HUES64 (cell line): ENCODE measurements at regions not wholly inside any gene's neighbourhood (a gene's known extent, or its start where the extent isn't known, plus 50 kb on each side); places are given as distances from the start of the nearest gene placed in this dataset.
A peak's percentile ranks its signal among the peaks of the same experiment; 100 is the strongest.

Experiments
- H3K27ac ChIP-seq: 2 replicates; pipeline ENCODE4 v1.7.0; 2013; ENCODE audit warnings: low read depth, low read length, inconsistent platforms
- H3K27me3 ChIP-seq: 2 replicates; pipeline ENCODE4 v1.6.1; 2013; ENCODE audit warnings: mild to moderate bottlenecking, low read length; ENCODE audit not compliant: insufficient read depth
- H3K36me3 ChIP-seq: 2 replicates; pipeline ENCODE4 v1.6.1; 2013; ENCODE audit warnings: mild to moderate bottlenecking, low read length; ENCODE audit not compliant: insufficient read depth
- H3K4me1 ChIP-seq: 2 replicates; pipeline ENCODE4 v1.6.1; 2013; ENCODE audit warnings: mild to moderate bottlenecking, low read length, moderate library complexity; ENCODE audit not compliant: insufficient read depth
- H3K4me3 ChIP-seq: 2 replicates; pipeline ENCODE4 v1.5.1; 2013; ENCODE audit warnings: mild to moderate bottlenecking, low read length, moderate library complexity
- H3K9ac ChIP-seq: 2 replicates; pipeline ENCODE4 v1.6.1; 2013; ENCODE audit warnings: mild to moderate bottlenecking, low read depth, low read length
- H3K9me3 ChIP-seq: 2 replicates; pipeline ENCODE4 v1.6.1; 2013; ENCODE audit warnings: low read depth, low read length; ENCODE audit not compliant: insufficient read depth
- WGBS: fragments of 150-250, 120-280 bp; methylation state at CpG from one replicate; pipeline ENCODE4 v1.1.7; 2013; ENCODE audit warnings: missing lambda C conversion rate; 5-methylcytosine and 5-hydroxymethylcytosine counted together

DNA sequence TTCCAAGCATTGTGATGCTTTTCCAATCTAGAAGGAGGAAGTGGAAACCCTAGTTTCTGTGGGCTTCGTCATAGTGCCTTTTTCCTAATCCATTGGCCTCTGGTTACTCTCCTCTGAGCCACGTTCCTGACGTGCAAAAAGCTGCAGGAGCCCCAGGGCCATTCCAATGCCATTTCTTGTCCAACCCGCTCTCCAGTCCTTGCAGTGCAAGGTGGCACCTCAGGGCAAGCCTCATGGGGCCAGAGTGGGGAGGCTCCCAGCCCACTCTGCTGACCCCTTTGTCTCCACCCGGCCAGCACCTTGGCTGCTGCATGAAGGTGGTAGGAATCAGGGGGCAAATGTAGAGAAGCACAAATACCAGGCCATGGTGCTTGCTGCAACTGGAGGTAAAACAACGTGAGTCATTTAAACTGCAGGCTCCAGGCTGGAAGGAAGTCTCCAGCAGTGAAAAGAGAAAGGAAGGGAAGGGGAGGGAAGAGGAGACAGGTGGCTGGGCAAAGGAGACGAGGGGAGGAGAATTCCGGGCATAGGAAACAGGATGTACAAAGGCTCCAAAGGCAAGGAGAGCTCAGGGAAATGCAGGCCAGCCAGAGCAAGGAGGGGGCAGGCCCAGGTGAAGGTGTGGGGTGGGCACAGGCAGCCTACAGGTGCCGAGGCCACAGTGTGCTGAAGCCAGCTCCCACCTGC, 168.2 kb upstream of the TNRC6C start:
- Histone ChIP-seq H3K4me3 (peak overlapping the region; percentile 4; the same call in 1 of the 2 replicates), H3K9me3 (no peaks in the 10 kb centered on the region), H3K27ac (peak overlapping the region; percentile 48), H3K4me1 (peaks cover 43% of the 10 kb centered on the region), H3K36me3 (no peaks in the 10 kb centered on the region), H3K27me3 (peaks cover 53% of the 10 kb centered on the region), H3K9ac (peak overlapping the region; percentile 43)
- WGBS: 24% methylated on average over 9 of the region's 9 CpGs

DNA sequence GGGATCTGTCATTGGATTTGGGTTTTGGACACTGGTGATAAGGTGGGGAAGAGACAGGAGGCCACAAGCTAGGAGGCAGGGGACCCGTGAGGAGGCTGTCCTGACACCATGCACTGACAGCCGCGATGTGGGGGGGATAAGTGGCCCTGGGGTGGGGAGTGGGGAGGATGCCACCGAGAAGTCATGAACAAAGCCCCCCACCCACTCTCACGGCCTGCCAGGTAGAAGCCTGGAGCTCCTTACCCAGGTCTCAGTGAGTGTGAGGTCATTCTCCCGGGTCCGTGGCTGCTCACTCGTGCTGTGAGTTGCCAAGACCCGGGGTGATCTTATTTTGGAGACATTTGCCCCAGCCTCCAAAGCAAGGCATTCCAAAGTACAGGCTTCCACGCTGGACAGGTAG, 165.9 kb upstream of the TNRC6C start:
- H3K4me3 ChIP-seq: no peak overlapping the region
- H3K4me1 ChIP-seq: peaks cover 23% of the 10 kb centered on the region
- no peaks in the 10 kb centered on the region for H3K9me3 ChIP-seq
- no peak overlapping the region for H3K27ac ChIP-seq
- WGBS: 90% methylated on average over 10 of the region's 10 CpGs
- H3K9ac ChIP-seq: no peak overlapping the region
- H3K27me3 ChIP-seq: peaks cover 29% of the 10 kb centered on the region
- no peaks in the 10 kb centered on the region for H3K36me3 ChIP-seq

DNA sequence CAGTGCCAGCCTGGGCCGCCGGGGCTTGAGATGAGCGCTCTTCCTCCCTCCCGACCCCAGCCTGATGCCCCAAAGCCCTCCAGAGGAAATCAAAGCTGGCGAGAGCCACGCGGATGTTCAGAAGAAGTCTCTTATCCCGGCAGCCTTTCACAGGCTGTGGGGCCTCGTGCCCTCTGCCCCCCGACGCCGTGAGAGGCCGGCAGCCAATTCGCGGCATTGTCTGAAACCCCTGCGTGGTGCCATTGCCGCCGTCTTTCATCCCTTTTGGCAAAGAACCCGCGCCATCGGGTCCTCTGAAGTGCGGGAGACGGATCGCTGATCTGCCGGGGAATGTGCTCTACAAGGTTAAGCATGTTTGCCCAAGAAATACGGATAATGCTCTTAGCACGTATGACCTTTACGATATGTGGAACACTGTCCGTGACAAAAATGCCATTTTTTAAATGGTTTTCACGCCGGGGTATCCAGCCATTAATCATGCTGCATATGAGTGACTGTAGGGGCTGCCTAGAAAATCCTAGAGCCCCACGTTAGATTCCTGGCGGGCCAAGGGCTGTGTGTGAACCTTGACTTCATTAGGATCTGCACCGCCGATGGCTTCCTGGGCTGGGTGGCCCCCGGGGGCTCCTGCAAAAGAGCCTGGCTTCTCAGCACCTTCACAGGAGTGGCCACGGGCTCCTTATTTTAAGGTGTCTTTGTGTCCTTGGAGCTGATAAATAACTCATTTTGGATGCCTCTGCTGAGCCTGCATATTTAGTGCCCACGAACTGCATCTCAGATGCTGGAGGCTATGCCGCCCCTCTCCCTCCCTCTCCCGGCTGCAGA, 165.1 kb upstream of the TNRC6C start:
- Histone ChIP-seq H3K9ac (no peak overlapping the region), H3K9me3 (no peaks in the 10 kb centered on the region), H3K27me3 (peaks cover 22% of the 10 kb centered on the region), H3K4me1 (peaks cover 21% of the 10 kb centered on the region), H3K27ac (no peak overlapping the region), H3K36me3 (no peaks in the 10 kb centered on the region), H3K4me3 (no peak overlapping the region)
- WGBS: 89% methylated on average over 40 of the region's 40 CpGs

DNA sequence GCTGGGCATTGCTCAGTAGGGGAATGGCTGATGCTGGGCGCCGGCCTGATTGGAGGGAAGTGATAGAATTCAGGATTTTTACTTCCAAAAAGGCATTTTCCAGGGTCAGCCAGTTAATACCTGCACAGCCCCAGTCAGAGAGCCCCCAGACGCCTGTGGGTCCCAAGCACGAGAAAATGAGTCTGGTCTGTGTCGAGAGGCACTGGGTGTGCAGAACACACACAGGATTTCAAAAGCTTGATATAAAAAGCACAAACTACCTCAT, 164.6 kb upstream of the TNRC6C start:
- Histone ChIP-seq H3K27ac (no peak overlapping the region), H3K4me3 (no peak overlapping the region), H3K27me3 (peaks cover 16% of the 10 kb centered on the region), H3K9ac (no peak overlapping the region), H3K9me3 (no peaks in the 10 kb centered on the region), H3K36me3 (no peaks in the 10 kb centered on the region), H3K4me1 (peaks cover 18% of the 10 kb centered on the region)
- WGBS: 94% methylated on average over 5 of the region's 5 CpGs

DNA sequence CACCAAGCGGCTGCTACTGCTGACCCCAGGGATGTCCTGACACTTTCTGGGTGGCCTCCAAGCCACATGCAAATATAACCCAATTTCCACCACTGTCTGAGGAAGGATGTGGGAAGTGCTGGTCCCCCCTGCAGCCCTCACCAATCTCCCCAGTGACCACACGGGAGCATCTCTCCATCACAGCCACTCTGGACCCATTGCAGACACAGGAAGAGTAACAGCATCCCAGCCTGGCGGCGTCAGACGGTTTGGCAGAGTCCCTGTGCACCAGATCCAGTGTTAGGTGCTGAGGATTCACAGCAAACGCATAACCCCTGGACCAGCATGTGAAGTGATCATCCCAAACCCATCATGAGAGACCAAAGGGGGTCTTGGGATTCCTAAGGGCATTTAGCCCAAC, 163.7 kb upstream of the TNRC6C start:
- H3K27ac ChIP-seq: no peak overlapping the region
- H3K4me1 ChIP-seq: peaks cover 10% of the 10 kb centered on the region
- no peaks in the 10 kb centered on the region for H3K9me3 ChIP-seq
- H3K4me3 ChIP-seq: no peak overlapping the region
- peaks cover 7% of the 10 kb centered on the region; the same call in 1 of the 2 replicates for H3K27me3 ChIP-seq
- no peak overlapping the region for H3K9ac ChIP-seq
- 78% methylated on average over 6 of the region's 6 CpGs for WGBS
- H3K36me3 ChIP-seq: no peaks in the 10 kb centered on the region

DNA sequence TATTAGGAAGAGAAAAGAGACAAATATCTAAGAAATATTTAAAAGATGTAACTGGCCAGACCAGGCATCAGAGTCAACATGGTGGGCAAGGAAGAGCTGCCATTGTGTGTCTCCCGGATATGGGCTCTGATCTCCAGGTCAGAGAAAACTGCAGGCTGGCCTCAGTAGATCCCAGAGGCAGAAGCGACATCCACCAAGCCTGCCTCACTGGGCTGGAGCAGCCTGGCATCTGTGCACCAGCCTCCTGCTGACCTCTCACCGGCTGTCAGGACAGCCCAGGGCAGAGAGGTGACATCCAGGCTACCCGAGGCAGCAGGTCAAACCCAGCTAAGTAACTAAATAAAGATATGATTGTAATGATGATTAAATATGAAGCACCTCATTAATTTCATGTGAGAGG, 162.8 kb upstream of the TNRC6C start:
- H3K4me1 ChIP-seq: peaks cover 2% of the 10 kb centered on the region
- no peak overlapping the region for H3K4me3 ChIP-seq
- H3K27ac ChIP-seq: no peak overlapping the region
- WGBS: 85% methylated on average over 4 of the region's 4 CpGs
- no peaks in the 10 kb centered on the region for H3K36me3 ChIP-seq
- no peaks in the 10 kb centered on the region for H3K9me3 ChIP-seq
- no peak overlapping the region for H3K9ac ChIP-seq
- 0 out of 2 replicates have a peak, but pooled peaks cover 5% of the 10 kb centered on the region for H3K27me3 ChIP-seq

DNA sequence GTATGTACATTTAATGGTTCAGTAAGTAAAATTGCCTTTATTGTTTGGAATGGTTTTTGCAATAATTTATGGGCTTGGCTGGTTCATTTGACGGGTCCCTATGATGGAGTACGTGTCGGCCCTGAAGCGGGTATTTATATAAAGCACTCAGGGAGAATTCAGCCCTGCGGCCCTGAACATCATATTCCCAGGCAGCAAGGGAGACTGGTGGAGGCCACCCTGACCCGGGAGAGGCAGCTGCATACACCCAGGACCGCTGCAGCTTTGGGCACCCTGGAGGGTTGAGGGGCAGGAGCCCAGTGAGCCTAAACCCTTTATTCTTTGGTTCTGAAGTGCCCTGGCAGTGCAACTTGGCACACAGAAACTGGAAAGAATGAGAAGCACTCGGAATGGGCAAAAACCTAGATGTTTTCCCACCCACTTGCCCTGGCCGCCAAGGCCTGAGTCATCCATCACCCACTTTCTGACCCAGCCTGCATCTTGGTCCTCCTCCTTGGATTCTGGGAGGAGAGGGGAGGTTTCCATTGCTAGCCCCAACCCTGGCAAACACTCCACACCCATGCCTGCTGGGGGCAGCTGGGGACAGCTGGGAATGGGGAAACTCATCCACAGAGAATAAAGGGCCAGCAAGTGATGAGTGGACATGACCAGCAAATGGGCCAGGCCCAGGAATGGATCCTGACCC, 162.2 kb upstream of the TNRC6C start:
- H3K27ac ChIP-seq: no peak overlapping the region
- 0 out of 2 replicates have a peak, but pooled peaks cover 5% of the 10 kb centered on the region for H3K27me3 ChIP-seq
- H3K9me3 ChIP-seq: no peaks in the 10 kb centered on the region
- H3K4me3 ChIP-seq: no peak overlapping the region
- no peak overlapping the region for H3K9ac ChIP-seq
- H3K4me1 ChIP-seq: no peaks in the 10 kb centered on the region
- 87% methylated on average over 9 of the region's 9 CpGs for WGBS
- no peaks in the 10 kb centered on the region for H3K36me3 ChIP-seq

DNA sequence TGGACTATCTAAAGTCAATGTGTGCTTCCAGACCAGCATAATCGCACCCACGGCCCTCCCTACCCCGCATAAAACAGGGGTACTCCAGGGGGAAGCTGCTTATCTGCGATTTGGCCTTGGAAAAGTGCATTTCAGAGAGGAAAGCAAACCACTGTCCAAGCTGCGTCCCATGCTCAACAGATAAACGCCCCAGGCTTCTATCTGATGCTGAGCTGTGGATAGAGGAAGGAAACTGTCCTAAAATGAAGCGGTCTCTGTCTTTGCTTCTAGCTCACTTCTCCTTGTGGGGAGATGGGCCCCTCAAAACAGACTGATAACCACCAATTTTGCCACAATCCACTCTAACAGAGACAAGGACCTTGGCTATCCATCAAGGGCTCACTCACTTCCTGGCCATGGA, 160.5 kb upstream of the TNRC6C start:
- H3K9me3 ChIP-seq: no peaks in the 10 kb centered on the region
- no peak overlapping the region for H3K27ac ChIP-seq
- WGBS: 90% methylated on average over 7 of the region's 7 CpGs
- no peak overlapping the region for H3K9ac ChIP-seq
- H3K27me3 ChIP-seq: 0 out of 2 replicates have a peak, but pooled peaks cover 13% of the 10 kb centered on the region
- H3K4me1 ChIP-seq: peaks cover 12% of the 10 kb centered on the region
- H3K4me3 ChIP-seq: no peak overlapping the region
- no peaks in the 10 kb centered on the region for H3K36me3 ChIP-seq

DNA sequence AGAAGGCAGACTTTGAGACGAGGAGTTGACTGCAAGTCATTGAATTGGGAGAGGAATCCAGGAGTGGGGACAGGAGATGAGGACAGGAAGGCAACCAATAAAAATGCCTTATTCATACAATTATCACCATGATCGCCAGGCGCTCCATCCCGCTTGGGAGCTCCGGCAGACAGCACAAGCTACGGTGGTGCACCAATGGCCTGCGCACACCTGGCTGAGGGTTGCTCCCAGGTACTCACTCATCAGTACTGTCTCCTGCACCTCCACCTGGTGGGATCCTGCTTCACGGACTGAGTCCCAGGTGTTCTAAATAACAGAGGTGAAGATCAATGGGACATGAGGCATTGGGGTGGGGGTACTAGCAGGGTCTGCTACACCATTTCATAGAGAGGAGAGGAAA, 160.0 kb upstream of the TNRC6C start:
- 96% methylated on average over 8 of the region's 8 CpGs for WGBS
- H3K36me3 ChIP-seq: no peaks in the 10 kb centered on the region

DNA sequence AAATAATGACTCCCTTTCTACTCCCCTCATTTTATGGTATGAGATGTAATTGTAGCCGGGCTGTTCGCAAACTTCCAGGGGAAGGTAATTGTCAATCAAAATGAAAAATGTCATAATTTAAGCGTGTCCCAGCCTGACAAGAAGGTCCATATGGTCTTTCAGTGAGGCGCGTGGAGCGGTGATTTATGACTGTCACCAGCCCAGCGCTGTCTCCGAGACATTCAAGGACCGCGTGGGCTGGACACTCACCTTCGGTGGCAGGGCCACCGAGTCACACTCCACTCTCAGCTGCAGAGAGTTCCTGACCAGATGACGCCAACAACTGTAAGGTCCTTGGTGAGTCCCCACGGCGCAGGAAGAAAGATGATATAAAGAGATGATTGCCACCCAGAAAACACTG, 157.7 kb upstream of the TNRC6C start:
- no peak overlapping the region for H3K4me3 ChIP-seq
- peaks cover 16% of the 10 kb centered on the region for H3K4me1 ChIP-seq
- H3K27ac ChIP-seq: no peak overlapping the region
- peaks cover 16% of the 10 kb centered on the region; the same call in 1 of the 2 replicates for H3K27me3 ChIP-seq
- H3K9ac ChIP-seq: no peak overlapping the region
- no peaks in the 10 kb centered on the region for H3K9me3 ChIP-seq
- no peaks in the 10 kb centered on the region for H3K36me3 ChIP-seq
- WGBS: 88% methylated on average over 15 of the region's 15 CpGs

More for the DNA sequence above, 160.0 kb upstream of the TNRC6C start:
- no peaks in the 10 kb centered on the region for H3K9me3 ChIP-seq
- no peak overlapping the region for H3K4me3 ChIP-seq
- H3K27ac ChIP-seq: no peak overlapping the region
- peaks cover 11% of the 10 kb centered on the region; the same call in 1 of the 2 replicates for H3K27me3 ChIP-seq
- peaks cover 16% of the 10 kb centered on the region for H3K4me1 ChIP-seq
- no peak overlapping the region for H3K9ac ChIP-seq
